ENCODE measurements at regions not wholly inside any gene's neighbourhood (a gene's known extent, or its start where the extent isn't known, plus 50 kb on each side); places are given as distances from the start of the nearest gene placed in this dataset.

DNA sequence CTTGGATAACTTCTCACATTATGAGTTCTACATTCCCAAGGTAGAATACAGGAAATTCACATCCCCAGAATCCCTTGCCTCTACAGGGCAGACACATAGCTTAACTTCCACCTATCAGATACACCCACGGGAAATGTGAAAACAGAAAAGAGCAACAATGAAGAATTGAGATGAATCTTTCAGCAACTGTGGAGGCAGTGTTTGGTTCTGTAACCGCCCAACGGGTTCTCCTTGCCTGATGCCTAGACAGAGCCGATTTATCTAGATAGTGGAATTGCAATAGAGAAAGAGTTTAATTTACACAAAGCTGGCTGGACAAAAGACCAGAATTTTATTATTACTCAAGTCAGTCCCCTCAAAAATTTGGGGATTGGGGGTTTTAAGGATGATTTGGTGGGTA lies 138.8 kb downstream of the MTPAP start:
- TF ChIP-seq, protein P1, sequence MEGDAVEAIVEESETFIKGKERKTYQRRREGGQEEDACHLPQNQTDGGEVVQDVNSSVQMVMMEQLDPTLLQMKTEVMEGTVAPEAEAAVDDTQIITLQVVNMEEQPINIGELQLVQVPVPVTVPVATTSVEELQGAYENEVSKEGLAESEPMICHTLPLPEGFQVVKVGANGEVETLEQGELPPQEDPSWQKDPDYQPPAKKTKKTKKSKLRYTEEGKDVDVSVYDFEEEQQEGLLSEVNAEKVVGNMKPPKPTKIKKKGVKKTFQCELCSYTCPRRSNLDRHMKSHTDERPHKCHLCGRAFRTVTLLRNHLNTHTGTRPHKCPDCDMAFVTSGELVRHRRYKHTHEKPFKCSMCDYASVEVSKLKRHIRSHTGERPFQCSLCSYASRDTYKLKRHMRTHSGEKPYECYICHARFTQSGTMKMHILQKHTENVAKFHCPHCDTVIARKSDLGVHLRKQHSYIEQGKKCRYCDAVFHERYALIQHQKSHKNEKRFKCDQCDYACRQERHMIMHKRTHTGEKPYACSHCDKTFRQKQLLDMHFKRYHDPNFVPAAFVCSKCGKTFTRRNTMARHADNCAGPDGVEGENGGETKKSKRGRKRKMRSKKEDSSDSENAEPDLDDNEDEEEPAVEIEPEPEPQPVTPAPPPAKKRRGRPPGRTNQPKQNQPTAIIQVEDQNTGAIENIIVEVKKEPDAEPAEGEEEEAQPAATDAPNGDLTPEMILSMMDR (IDR thresholded peaks at IDR 0.05; ENCODE audit: low read length) = no peak
- no peak for TF ChIP-seq EZH2 (IDR thresholded peaks at IDR 0.05; ENCODE audit: borderline replicate concordance, low read length)
